ENCODE measurements at regions not wholly inside any gene's neighbourhood (a gene's known extent, or its start where the extent isn't known, plus 50 kb on each side); places are given as distances from the start of the nearest gene placed in this dataset.
"Not testable (repeated sequence)": the region's sequence is repeated elsewhere in the genome, so short reads cannot be mapped to it uniquely, and the experiment has no call there.

- no peak for DNase-seq (ENCODE audit: low read depth)
Observed at GRCh38 chr2:182636699-182637098, 79.4 kb upstream of the DNAJC10 start.

GRCh38 chr2:182638667-182639066 is 77.4 kb upstream of the DNAJC10 start:
- DNase-seq (ENCODE audit: low read depth) = no peak

GRCh38 chr2:182639971-182640370 is 76.1 kb upstream of the DNAJC10 start:
- DNase-seq (ENCODE audit: low read depth) = no peak

GRCh38 chr2:182642328-182642727 is 73.7 kb upstream of the DNAJC10 start:
- DNase-seq (ENCODE audit: low read depth) = peak; percentile 7

- no peak for DNase-seq (ENCODE audit: low read depth)
Observed at GRCh38 chr2:182646763-182647498, 69.1 kb upstream of the DNAJC10 start.

GRCh38 chr2:182647499-182647787 is 68.6 kb upstream of the DNAJC10 start:
- DNase-seq (ENCODE audit: low read depth) = no peak

GRCh38 chr2:182649316-182649715 is 66.7 kb upstream of the DNAJC10 start:
- no peak for DNase-seq (ENCODE audit: low read depth)

GRCh38 chr2:182650704-182651103 is 65.4 kb upstream of the DNAJC10 start:
- peak; percentile 22 for DNase-seq (ENCODE audit: low read depth)

GRCh38 chr2:182652326-182652725 is 63.7 kb upstream of the DNAJC10 start:
- DNase-seq (ENCODE audit: low read depth) = no peak

GRCh38 chr2:182655750-182656149 is 60.3 kb upstream of the DNAJC10 start:
- DNase-seq (ENCODE audit: low read depth) = no peak

GRCh38 chr2:182664212-182664611 is 51.8 kb upstream of the DNAJC10 start:
- DNase-seq (ENCODE audit: low read depth) = no peak

- DNase-seq (ENCODE audit: low read depth) = not testable (repeated sequence)
Observed at GRCh38 chr2:182665500-182665899, 50.6 kb upstream of the DNAJC10 start.
